KMS-11 (cell line): ENCODE measurements at regions not wholly inside any gene's neighbourhood (a gene's known extent, or its start where the extent isn't known, plus 50 kb on each side); places are given as distances from the start of the nearest gene placed in this dataset.

ENCODE experiments used
- H2AFZ ChIP-seq: fragments of 200-600 bp; sonication (generic); 2 replicates; pipeline ENCODE4 v1.6.1; 2016; ENCODE audit warnings: antibody characterized with exemption, mixed run types, low read depth
- H3K27ac ChIP-seq: fragments of 200-600 bp; sonication (generic); 2 replicates; pipeline ENCODE4 v1.6.1; 2016; ENCODE audit warnings: mild to moderate bottlenecking, mixed run types
- H3K27me3 ChIP-seq: fragments of 200-600 bp; sonication (generic); 2 replicates; pipeline ENCODE4 v1.6.1; 2017; ENCODE audit warnings: mild to moderate bottlenecking, low read depth, mixed run types, moderate library complexity; ENCODE audit not compliant: insufficient read depth
- H3K36me3 ChIP-seq: fragments of 200-600 bp; sonication (generic); 2 replicates; pipeline ENCODE4 v1.6.1; 2017; ENCODE audit warnings: mild to moderate bottlenecking, mixed run types; ENCODE audit not compliant: insufficient read depth
- H3K4me1 ChIP-seq: fragments of 200-600 bp; sonication (generic); 2 replicates; pipeline ENCODE4 v1.6.1; 2016; ENCODE audit warnings: mild to moderate bottlenecking, low read depth, mixed run types; ENCODE audit not compliant: poor library complexity, severe bottlenecking
- H3K4me2 ChIP-seq: fragments of 200-600 bp; sonication (generic); 2 replicates; pipeline ENCODE4 v1.7.0; 2016; ENCODE audit warnings: mild to moderate bottlenecking, mixed run types
- H3K4me3 ChIP-seq: fragments of 200-600 bp; sonication (generic); IDR thresholded peaks from 2 replicates; pipeline ENCODE4 v1.6.1; 2017; ENCODE audit warnings: low read depth, low read length, mixed read lengths; ENCODE audit not compliant: insufficient read depth
- H3K79me2 ChIP-seq: fragments of 200-600 bp; sonication (generic); 2 replicates; pipeline ENCODE4 v1.6.1; 2016; ENCODE audit warnings: low read depth, mixed run types; ENCODE audit not compliant: insufficient read depth
- H3K9ac ChIP-seq: fragments of 200-600 bp; sonication (generic); 2 replicates; pipeline ENCODE4 v1.6.1; 2016; ENCODE audit warnings: mild to moderate bottlenecking, mixed run types
- H4K20me1 ChIP-seq: fragments of 200-600 bp; sonication (generic); 2 replicates; pipeline ENCODE4 v1.6.1; 2016; ENCODE audit warnings: mild to moderate bottlenecking, mixed run types; ENCODE audit not compliant: insufficient read depth
- TF ChIP-seq, protein P1 (sequence below): fragments of 200-600 bp; sonication (generic); conservative IDR thresholded peaks from 2 replicates; pipeline ENCODE4 v1.6.1; 2017; ENCODE audit warnings: low read depth, mild to moderate bottlenecking, antibody characterized with exemption, low read length, moderate library complexity, mixed read lengths

DNA sequence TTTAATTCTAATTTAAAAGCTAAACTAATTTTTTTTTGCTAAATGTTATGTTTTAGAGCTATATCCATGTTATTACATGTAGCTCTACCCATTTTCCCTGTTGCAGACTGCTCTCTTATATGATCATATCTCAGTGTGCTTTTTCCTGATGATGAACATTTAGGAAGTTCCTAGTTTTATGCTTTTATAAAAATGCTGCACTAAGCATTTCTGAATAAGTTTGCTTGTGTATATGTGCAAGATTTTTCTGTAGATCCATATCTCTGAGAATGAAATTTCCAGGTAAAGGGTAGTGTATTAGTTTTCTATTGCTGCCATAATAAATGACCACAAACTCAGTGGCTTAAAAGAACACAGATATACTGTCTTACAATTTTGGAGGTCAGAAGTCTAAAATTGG, 374.4 kb upstream of the E2F7 start:
- no peak overlapping the region for H3K4me3 ChIP-seq
- no peaks in the 10 kb centered on the region for H3K36me3 ChIP-seq
- no peak overlapping the region for H3K4me2 ChIP-seq
- no peaks in the 10 kb centered on the region for H3K4me1 ChIP-seq
- H3K9ac ChIP-seq, result no peak overlapping the region
- H4K20me1 ChIP-seq, result no peaks in the 10 kb centered on the region
- no peaks in the 10 kb centered on the region for H3K27me3 ChIP-seq
- TF ChIP-seq, protein P1, sequence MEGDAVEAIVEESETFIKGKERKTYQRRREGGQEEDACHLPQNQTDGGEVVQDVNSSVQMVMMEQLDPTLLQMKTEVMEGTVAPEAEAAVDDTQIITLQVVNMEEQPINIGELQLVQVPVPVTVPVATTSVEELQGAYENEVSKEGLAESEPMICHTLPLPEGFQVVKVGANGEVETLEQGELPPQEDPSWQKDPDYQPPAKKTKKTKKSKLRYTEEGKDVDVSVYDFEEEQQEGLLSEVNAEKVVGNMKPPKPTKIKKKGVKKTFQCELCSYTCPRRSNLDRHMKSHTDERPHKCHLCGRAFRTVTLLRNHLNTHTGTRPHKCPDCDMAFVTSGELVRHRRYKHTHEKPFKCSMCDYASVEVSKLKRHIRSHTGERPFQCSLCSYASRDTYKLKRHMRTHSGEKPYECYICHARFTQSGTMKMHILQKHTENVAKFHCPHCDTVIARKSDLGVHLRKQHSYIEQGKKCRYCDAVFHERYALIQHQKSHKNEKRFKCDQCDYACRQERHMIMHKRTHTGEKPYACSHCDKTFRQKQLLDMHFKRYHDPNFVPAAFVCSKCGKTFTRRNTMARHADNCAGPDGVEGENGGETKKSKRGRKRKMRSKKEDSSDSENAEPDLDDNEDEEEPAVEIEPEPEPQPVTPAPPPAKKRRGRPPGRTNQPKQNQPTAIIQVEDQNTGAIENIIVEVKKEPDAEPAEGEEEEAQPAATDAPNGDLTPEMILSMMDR, result no peak
- no peak overlapping the region for H3K27ac ChIP-seq
- no peak overlapping the region for H2AFZ ChIP-seq
- no peaks in the 10 kb centered on the region for H3K79me2 ChIP-seq

DNA sequence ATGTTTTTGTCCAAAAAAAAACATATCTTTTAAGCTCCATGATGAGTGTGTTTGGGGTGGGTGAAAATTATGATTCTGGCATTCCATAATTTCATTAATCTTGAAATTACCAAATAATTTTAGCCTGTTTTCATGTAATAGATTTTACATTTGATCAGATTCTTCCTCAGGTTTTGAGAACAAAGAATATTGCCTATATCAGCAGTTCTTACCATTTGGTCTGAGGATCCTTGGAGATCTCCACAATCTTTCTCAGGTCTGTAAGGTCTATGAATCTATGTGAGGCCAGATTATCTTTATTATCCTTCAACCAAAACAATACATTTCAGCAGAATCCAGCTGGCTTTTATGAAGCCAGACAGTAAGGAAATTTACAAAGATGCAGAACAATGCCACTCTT, 373.3 kb upstream of the E2F7 start:
- Histone ChIP-seq H3K36me3 (no peaks in the 10 kb centered on the region), H3K9ac (no peak overlapping the region)
- TF ChIP-seq, protein P1, result no peak

DNA sequence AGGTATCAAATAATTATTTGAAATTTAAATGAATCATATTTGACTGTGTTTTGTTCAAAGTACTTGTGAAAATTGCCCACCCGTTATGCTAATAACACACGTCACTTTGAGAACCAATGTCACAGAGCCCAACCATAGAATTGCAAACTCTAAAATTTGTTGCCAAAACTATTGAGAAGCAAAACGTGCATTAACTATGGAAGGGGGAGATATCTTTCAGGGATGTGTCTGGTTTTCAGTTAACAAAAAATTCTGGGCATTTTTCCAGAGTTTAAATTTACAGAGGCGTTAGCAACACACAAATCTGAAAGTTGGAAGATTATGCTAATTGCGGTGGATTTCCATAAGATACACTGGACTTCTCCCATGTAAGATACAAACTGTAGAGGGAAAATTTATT, 371.8 kb upstream of the E2F7 start:
- no peak overlapping the region for H3K4me3 ChIP-seq
- no peaks in the 10 kb centered on the region for H4K20me1 ChIP-seq
- TF ChIP-seq, protein P1, result no peak
- H3K79me2 ChIP-seq, result no peaks in the 10 kb centered on the region
- H3K9ac ChIP-seq, result no peak overlapping the region
- H3K4me1 ChIP-seq, result no peaks in the 10 kb centered on the region
- H3K27ac ChIP-seq, result no peak overlapping the region
- no peaks in the 10 kb centered on the region for H3K27me3 ChIP-seq
- H3K36me3 ChIP-seq, result no peaks in the 10 kb centered on the region
- H2AFZ ChIP-seq, result no peak overlapping the region
- no peak overlapping the region for H3K4me2 ChIP-seq

More for the DNA sequence above, 373.3 kb upstream of the E2F7 start:
- no peaks in the 10 kb centered on the region for H3K4me1 ChIP-seq
- H3K79me2 ChIP-seq, result no peaks in the 10 kb centered on the region
- H3K27me3 ChIP-seq, result no peaks in the 10 kb centered on the region
- no peak overlapping the region for H3K4me3 ChIP-seq
- no peak overlapping the region for H2AFZ ChIP-seq
- H4K20me1 ChIP-seq, result no peaks in the 10 kb centered on the region
- H3K4me2 ChIP-seq, result no peak overlapping the region
- H3K27ac ChIP-seq, result no peak overlapping the region

DNA sequence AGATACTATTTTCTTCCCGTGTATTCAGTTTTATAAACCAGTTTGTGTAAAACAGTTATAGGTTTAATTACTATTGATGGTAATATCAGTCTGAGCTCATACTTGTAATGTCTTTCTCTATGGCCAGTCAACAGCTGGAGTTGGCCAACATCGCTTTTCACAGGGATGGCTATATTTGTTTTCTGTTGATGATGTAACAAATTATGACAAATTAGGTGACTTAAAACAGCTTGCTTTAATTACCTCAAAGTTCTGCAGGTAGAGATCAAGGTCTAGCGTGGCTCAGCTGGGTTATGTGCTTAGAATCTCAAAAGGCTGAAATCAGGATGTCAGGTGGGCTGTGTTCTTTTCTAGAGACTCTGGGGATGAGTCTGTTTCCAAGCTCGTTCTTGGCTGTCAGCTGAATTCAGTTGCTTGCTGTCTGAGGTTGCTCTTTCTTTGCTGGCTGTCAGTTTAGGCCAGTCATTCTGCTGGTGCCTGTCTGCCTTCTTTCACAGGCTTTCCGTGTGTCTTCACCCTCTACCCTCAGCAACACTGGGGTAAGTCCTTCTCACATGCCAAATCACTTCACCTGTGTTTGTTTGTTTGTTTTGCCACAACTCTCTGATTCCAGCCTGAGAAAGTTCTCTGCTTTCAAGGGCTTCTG, 370.2 kb upstream of the E2F7 start:
- Histone ChIP-seq H3K36me3 (no peaks in the 10 kb centered on the region), H3K4me2 (no peak overlapping the region), H3K4me3 (no peak overlapping the region), H3K79me2 (no peaks in the 10 kb centered on the region), H4K20me1 (no peaks in the 10 kb centered on the region), H2AFZ (no peak overlapping the region), H3K27ac (no peak overlapping the region), H3K9ac (no peak overlapping the region), H3K4me1 (no peaks in the 10 kb centered on the region), H3K27me3 (no peaks in the 10 kb centered on the region)
- TF ChIP-seq, protein P1, result no peak
